ENCODE measurements at regions not wholly inside any gene's neighbourhood (a gene's known extent, or its start where the extent isn't known, plus 50 kb on each side); places are given as distances from the start of the nearest gene placed in this dataset.

GRCh38 chr4:138404251-138404650 lies 162.1 kb upstream of the SLC7A11 start:
- TF ChIP-seq CTCF (IDR thresholded peaks at IDR 0.05) (no peak), POLR2A (IDR thresholded peaks at IDR 0.05) (no peak)

All from uterus (tissue), 2 donors.